ENCODE measurements at regions not wholly inside any gene's neighbourhood (a gene's known extent, or its start where the extent isn't known, plus 50 kb on each side); places are given as distances from the start of the nearest gene placed in this dataset.

- H3K79me2 ChIP-seq (ENCODE audit: insufficient read depth, low read depth, low read length) = no peaks in the 10 kb centered on the region
- TF ChIP-seq EZH2phosphoT487 (IDR thresholded peaks at IDR 0.05; ENCODE audit: borderline replicate concordance, low read depth, low read length) = no peak
- no peak for TF ChIP-seq CTCF (conservative IDR thresholded peaks at IDR 0.05; ENCODE audit: low read length)
- no peaks in the 10 kb centered on the region for H3K4me1 ChIP-seq (ENCODE audit: insufficient read depth, low read length, poor library complexity, severe bottlenecking)
- H3K4me3 ChIP-seq (ENCODE audit: low read depth, low read length, poor library complexity, severe bottlenecking) = no peak overlapping the region
- DNase-seq (ENCODE audit: low spot score) = no peak
- H3K9me3 ChIP-seq (ENCODE audit: low read length) = peaks cover 15% of the 10 kb centered on the region
- ChIA-PET CTCF (ENCODE audit: unreplicated experiment) (no interaction called here), POLR2A (no interaction called here)
- no peaks in the 10 kb centered on the region for H4K20me1 ChIP-seq (ENCODE audit: insufficient read depth, low read length)
- no peaks in the 10 kb centered on the region for H3K36me3 ChIP-seq (ENCODE audit: insufficient read depth, low read length)
- no peak overlapping the region for H3K4me2 ChIP-seq (ENCODE audit: low read length)
- intact Hi-C loops (cut with micrococcal nuclease; ENCODE audit: unreplicated experiment) = loop anchor here (10.0 kb wide), 1 partner anchor 260 kb away; no protein-coding TSS in a partner anchor
- no TSS peak for BruUV-seq (replicated peaks)
- no peak overlapping the region for H2AFZ ChIP-seq (ENCODE audit: low read length)
- H3K27ac ChIP-seq (ENCODE audit: low read depth, low read length, poor library complexity, severe bottlenecking) = no peak overlapping the region
- no peaks in the 10 kb centered on the region for H3K9me2 ChIP-seq (ENCODE audit: insufficient read depth, low read length)
Measured at GRCh38 chr2:172204309-172204708, 101.6 kb upstream of the DLX2 start.

- H3K9me2 ChIP-seq (ENCODE audit: insufficient read depth, low read length) = no peaks in the 10 kb centered on the region
- no TSS peak for BruUV-seq (replicated peaks)
- H3K27ac ChIP-seq (ENCODE audit: low read depth, low read length, poor library complexity, severe bottlenecking) = no peak overlapping the region
- intact Hi-C loops (cut with micrococcal nuclease; ENCODE audit: unreplicated experiment) = loop anchor here (10.0 kb wide), 1 partner anchor 260 kb away; no protein-coding TSS in a partner anchor
- H3K4me2 ChIP-seq (ENCODE audit: low read length) = no peak overlapping the region
- no peak overlapping the region for H2AFZ ChIP-seq (ENCODE audit: low read length)
- CTCF ChIA-PET (ENCODE audit: unreplicated experiment) = no interaction called here
- H3K36me3 ChIP-seq (ENCODE audit: insufficient read depth, low read length) = no peaks in the 10 kb centered on the region
- POLR2A ChIA-PET = no interaction called here
- H3K79me2 ChIP-seq (ENCODE audit: insufficient read depth, low read depth, low read length) = no peaks in the 10 kb centered on the region
- no peak for TF ChIP-seq EZH2phosphoT487 (IDR thresholded peaks at IDR 0.05; ENCODE audit: borderline replicate concordance, low read depth, low read length)
- no peak for DNase-seq (ENCODE audit: low spot score)
- no peak overlapping the region for H3K4me3 ChIP-seq (ENCODE audit: low read depth, low read length, poor library complexity, severe bottlenecking)
- no peaks in the 10 kb centered on the region for H4K20me1 ChIP-seq (ENCODE audit: insufficient read depth, low read length)
- H3K9me3 ChIP-seq (ENCODE audit: low read length) = peaks cover 13% of the 10 kb centered on the region
- H3K4me1 ChIP-seq (ENCODE audit: insufficient read depth, low read length, poor library complexity, severe bottlenecking) = no peaks in the 10 kb centered on the region
Measured at GRCh38 chr2:172204762-172205161, 102.1 kb upstream of the DLX2 start.

- intact Hi-C loops (cut with micrococcal nuclease; ENCODE audit: unreplicated experiment) = loop anchor here (10.0 kb wide), 1 partner anchor 260 kb away; no protein-coding TSS in a partner anchor
- no peaks in the 10 kb centered on the region for H4K20me1 ChIP-seq (ENCODE audit: insufficient read depth, low read length)
- H3K9me2 ChIP-seq (ENCODE audit: insufficient read depth, low read length) = no peaks in the 10 kb centered on the region
- ChIA-PET POLR2A (no interaction called here), CTCF (ENCODE audit: unreplicated experiment) (no interaction called here)
- no peak overlapping the region for H2AFZ ChIP-seq (ENCODE audit: low read length)
- H3K36me3 ChIP-seq (ENCODE audit: insufficient read depth, low read length) = no peaks in the 10 kb centered on the region
- no peak overlapping the region for H3K4me2 ChIP-seq (ENCODE audit: low read length)
- peaks cover 8% of the 10 kb centered on the region for H3K9me3 ChIP-seq (ENCODE audit: low read length)
- H3K79me2 ChIP-seq (ENCODE audit: insufficient read depth, low read depth, low read length) = no peaks in the 10 kb centered on the region
- no peak for DNase-seq (ENCODE audit: low spot score)
- no peak overlapping the region for H3K27ac ChIP-seq (ENCODE audit: low read depth, low read length, poor library complexity, severe bottlenecking)
- no peaks in the 10 kb centered on the region for H3K4me1 ChIP-seq (ENCODE audit: insufficient read depth, low read length, poor library complexity, severe bottlenecking)
- TF ChIP-seq EZH2phosphoT487 (IDR thresholded peaks at IDR 0.05; ENCODE audit: borderline replicate concordance, low read depth, low read length) (no peak), CTCF (conservative IDR thresholded peaks at IDR 0.05; ENCODE audit: low read length) (no peak)
- no TSS peak for BruUV-seq (replicated peaks)
- H3K4me3 ChIP-seq (ENCODE audit: low read depth, low read length, poor library complexity, severe bottlenecking) = no peak overlapping the region
Measured at GRCh38 chr2:172205292-172205691, 102.6 kb upstream of the DLX2 start.
